ENCODE measurements at regions not wholly inside any gene's neighbourhood (a gene's known extent, or its start where the extent isn't known, plus 50 kb on each side); places are given as distances from the start of the nearest gene placed in this dataset.

DNA sequence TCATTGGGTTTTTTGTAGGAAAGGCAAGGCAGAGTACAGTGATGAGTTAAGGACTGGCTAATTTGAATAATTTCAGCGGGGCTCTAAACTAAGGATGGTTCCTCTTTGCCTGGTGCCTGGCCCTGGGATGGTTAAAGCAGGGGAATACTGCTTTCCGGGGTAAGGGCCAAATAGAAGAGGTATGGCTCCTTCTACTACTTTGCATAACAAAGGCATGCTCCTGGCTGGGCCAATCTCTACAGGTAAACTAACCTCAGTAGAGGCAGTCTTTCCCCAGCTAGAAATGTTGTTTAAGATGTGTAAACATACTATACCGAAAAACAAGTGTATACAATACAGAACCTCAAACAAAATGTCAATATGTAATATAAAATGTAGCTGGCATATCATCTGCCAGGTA is 1239.0 kb downstream of the SLC16A7 start (continued):
- TF ChIP-seq, protein P1, sequence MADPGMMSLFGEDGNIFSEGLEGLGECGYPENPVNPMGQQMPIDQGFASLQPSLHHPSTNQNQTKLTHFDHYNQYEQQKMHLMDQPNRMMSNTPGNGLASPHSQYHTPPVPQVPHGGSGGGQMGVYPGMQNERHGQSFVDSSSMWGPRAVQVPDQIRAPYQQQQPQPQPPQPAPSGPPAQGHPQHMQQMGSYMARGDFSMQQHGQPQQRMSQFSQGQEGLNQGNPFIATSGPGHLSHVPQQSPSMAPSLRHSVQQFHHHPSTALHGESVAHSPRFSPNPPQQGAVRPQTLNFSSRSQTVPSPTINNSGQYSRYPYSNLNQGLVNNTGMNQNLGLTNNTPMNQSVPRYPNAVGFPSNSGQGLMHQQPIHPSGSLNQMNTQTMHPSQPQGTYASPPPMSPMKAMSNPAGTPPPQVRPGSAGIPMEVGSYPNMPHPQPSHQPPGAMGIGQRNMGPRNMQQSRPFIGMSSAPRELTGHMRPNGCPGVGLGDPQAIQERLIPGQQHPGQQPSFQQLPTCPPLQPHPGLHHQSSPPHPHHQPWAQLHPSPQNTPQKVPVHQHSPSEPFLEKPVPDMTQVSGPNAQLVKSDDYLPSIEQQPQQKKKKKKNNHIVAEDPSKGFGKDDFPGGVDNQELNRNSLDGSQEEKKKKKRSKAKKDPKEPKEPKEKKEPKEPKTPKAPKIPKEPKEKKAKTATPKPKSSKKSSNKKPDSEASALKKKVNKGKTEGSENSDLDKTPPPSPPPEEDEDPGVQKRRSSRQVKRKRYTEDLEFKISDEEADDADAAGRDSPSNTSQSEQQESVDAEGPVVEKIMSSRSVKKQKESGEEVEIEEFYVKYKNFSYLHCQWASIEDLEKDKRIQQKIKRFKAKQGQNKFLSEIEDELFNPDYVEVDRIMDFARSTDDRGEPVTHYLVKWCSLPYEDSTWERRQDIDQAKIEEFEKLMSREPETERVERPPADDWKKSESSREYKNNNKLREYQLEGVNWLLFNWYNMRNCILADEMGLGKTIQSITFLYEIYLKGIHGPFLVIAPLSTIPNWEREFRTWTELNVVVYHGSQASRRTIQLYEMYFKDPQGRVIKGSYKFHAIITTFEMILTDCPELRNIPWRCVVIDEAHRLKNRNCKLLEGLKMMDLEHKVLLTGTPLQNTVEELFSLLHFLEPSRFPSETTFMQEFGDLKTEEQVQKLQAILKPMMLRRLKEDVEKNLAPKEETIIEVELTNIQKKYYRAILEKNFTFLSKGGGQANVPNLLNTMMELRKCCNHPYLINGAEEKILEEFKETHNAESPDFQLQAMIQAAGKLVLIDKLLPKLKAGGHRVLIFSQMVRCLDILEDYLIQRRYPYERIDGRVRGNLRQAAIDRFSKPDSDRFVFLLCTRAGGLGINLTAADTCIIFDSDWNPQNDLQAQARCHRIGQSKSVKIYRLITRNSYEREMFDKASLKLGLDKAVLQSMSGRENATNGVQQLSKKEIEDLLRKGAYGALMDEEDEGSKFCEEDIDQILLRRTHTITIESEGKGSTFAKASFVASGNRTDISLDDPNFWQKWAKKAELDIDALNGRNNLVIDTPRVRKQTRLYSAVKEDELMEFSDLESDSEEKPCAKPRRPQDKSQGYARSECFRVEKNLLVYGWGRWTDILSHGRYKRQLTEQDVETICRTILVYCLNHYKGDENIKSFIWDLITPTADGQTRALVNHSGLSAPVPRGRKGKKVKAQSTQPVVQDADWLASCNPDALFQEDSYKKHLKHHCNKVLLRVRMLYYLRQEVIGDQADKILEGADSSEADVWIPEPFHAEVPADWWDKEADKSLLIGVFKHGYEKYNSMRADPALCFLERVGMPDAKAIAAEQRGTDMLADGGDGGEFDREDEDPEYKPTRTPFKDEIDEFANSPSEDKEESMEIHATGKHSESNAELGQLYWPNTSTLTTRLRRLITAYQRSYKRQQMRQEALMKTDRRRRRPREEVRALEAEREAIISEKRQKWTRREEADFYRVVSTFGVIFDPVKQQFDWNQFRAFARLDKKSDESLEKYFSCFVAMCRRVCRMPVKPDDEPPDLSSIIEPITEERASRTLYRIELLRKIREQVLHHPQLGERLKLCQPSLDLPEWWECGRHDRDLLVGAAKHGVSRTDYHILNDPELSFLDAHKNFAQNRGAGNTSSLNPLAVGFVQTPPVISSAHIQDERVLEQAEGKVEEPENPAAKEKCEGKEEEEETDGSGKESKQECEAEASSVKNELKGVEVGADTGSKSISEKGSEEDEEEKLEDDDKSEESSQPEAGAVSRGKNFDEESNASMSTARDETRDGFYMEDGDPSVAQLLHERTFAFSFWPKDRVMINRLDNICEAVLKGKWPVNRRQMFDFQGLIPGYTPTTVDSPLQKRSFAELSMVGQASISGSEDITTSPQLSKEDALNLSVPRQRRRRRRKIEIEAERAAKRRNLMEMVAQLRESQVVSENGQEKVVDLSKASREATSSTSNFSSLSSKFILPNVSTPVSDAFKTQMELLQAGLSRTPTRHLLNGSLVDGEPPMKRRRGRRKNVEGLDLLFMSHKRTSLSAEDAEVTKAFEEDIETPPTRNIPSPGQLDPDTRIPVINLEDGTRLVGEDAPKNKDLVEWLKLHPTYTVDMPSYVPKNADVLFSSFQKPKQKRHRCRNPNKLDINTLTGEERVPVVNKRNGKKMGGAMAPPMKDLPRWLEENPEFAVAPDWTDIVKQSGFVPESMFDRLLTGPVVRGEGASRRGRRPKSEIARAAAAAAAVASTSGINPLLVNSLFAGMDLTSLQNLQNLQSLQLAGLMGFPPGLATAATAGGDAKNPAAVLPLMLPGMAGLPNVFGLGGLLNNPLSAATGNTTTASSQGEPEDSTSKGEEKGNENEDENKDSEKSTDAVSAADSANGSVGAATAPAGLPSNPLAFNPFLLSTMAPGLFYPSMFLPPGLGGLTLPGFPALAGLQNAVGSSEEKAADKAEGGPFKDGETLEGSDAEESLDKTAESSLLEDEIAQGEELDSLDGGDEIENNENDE (IDR thresholded peaks at IDR 0.05; ENCODE audit: low read depth, low read length) = no peak
- TF ChIP-seq TGIF2 (CRISPR knock-in tag; IDR thresholded peaks at IDR 0.05) = no peak

Measured in K562 (cell line).